ENCODE measurements at regions not wholly inside any gene's neighbourhood (a gene's known extent, or its start where the extent isn't known, plus 50 kb on each side); places are given as distances from the start of the nearest gene placed in this dataset.

- TF ChIP-seq CTCF (IDR thresholded peaks at IDR 0.05) (no peak), POLR2AphosphoS5 (IDR thresholded peaks at IDR 0.05) (no peak), POLR2A (IDR thresholded peaks at IDR 0.05) (no peak)
Measured at GRCh38 chr20:22490287-22491193, 93.8 kb downstream of the FOXA2 start.

All from breast epithelium (tissue), 3 donors.